SK-N-MC (cell line): ENCODE measurements at regions not wholly inside any gene's neighbourhood (a gene's known extent, or its start where the extent isn't known, plus 50 kb on each side); places are given as distances from the start of the nearest gene placed in this dataset.

Experiments
- EZH2 ChIP-seq: fragments of 200-600 bp; sonication (generic); IDR thresholded peaks from one replicate; pipeline ENCODE4 v1.6.1; 2017; ENCODE audit warnings: antibody characterized with exemption
- POLR2AphosphoS5 ChIP-seq: IDR thresholded peaks from 2 replicates; pipeline ENCODE4 v1.6.1; 2012; ENCODE audit warnings: mild to moderate bottlenecking, low read depth, low read length, borderline replicate concordance

GRCh38 chr15:95464509-95464908, 866.0 kb upstream of the NR2F2 start:
- no peak for TF ChIP-seq POLR2AphosphoS5
- TF ChIP-seq EZH2, result no peak
